ENCODE measurements at regions not wholly inside any gene's neighbourhood (a gene's known extent, or its start where the extent isn't known, plus 50 kb on each side); places are given as distances from the start of the nearest gene placed in this dataset.

DNA sequence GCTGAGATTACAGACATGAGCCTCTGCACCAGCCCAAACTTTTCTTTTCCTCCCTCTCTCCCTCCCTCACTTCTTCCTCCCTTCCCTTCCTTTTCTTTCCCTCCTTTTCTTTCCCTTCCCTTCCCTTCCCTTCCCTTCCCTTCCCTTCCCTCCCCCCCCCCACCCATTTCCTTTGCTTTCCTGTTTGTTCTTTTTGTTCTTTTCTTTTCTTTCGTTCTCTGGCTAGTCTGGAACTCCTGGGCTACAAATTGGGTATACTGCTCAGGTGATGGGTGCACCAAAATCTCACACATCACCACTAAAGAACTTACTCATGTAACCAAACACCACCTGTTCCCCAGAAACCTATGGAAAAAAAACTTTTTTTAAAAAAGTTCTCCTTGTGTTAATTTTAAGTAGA is 174.8 kb upstream of the CHODL start:
- no peak overlapping the region for H3K4me3 ChIP-seq (ENCODE audit: low read depth, low read length)
- no peak for TF ChIP-seq CTCF (IDR thresholded peaks at IDR 0.05; ENCODE audit: low read depth, low read length)

DNA sequence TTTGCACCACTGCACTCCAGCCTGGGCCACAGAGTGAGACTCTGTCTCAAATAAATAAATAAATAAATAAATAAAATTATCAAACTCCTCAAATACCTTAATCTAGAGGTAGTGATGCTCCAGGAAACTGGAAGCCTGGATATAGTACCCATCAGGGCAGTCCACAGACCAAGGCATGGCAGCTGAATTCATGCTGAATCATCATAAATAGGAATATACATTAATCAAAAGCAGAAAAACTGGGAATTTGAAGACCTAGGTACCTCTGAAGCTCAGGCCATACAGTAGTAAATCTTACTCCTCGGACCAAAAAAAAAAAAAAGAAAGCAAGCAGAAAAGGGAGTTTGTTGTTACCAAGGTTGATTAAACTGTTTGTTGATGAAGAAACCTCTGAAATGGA is 184.2 kb upstream of the CHODL start:
- TF ChIP-seq CTCF (IDR thresholded peaks at IDR 0.05; ENCODE audit: low read depth, low read length): no peak

DNA sequence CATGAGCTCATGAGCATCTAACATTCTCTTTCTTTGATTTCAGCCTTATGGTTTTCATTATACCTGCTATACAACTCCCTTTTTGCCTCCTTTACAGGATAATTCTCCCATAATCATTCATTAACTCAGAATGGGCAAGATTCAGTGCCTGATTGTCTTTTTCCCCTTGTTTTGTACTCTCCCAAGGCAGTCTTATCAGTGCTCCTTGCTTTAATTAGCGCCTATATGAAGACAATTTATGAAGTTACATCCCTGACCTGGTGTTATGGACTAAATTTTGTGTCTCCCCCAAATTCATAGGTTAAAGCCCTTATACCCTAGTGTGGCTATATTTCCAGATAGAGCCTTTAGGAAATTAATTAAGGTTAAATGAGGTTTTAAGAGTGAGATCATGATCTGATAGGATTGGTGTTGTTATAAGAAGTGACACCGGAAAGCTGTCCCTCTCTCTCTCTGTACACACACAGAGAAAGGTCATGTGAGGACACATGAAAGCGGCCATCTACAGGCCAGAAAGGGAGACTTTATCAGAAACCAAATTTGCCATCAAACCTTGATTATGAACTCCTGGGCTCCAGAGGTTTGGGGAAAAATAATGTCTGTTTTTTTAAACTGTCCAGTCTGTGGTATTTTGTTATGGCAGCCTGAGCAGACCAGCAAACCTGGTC is 185.8 kb upstream of the CHODL start:
- H3K4me3 ChIP-seq (ENCODE audit: low read depth, low read length): no peak overlapping the region
- TF ChIP-seq CTCF (IDR thresholded peaks at IDR 0.05; ENCODE audit: low read depth, low read length): no peak

More for the DNA sequence above, 184.2 kb upstream of the CHODL start:
- no peak overlapping the region for H3K4me3 ChIP-seq (ENCODE audit: low read depth, low read length)

DNA sequence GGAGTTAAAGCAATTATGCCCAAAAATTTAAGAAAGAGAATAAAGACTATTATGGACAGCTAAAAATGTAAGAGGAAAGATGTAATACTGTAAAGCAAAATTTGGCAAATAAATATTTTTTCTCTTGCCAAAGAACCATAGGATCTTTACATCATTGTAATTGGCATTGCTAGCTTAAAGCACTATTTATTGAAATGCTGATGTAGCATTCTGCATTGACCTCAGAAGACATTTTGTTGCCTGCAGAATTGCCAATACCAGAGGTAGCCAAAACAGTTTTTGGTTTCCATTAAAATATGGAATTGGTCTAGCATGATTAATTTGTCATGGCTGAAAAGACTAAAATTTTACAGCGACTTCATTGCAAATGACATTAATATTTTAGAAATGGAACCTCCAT is 191.5 kb upstream of the CHODL start:
- TF ChIP-seq CTCF (IDR thresholded peaks at IDR 0.05; ENCODE audit: low read depth, low read length): no peak
- H3K4me3 ChIP-seq (ENCODE audit: low read depth, low read length): no peak overlapping the region

- no peak overlapping the region for H3K4me3 ChIP-seq (ENCODE audit: low read depth, low read length)
- no peak for TF ChIP-seq CTCF (IDR thresholded peaks at IDR 0.05; ENCODE audit: low read depth, low read length)
These were observed 195.2 kb upstream of the CHODL start for GRCh38 chr21:18049461-18049860.

GRCh38 chr21:18041012-18041411 is 203.6 kb upstream of the CHODL start:
- H3K4me3 ChIP-seq (ENCODE audit: low read depth, low read length): no peak overlapping the region
- no peak for TF ChIP-seq CTCF (IDR thresholded peaks at IDR 0.05; ENCODE audit: low read depth, low read length)

DNA sequence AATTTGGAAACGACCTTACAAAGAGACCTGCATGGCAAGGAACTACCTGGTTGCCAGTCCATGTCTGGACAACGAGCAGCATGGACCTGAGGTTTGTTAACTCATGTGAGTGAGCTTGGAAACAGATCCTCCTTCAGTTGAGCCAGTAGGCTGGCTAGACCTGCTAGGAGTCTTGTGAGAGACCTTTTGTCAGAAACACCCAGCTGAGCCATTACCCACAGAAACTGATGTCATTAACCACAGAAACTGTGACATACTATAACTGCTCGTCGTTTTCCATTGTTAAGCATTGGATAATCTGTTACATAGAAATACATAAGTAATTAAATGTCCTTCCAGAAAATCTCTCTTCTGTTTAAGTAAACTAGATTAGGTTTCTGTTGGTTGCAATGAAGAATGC is 211.1 kb upstream of the C21orf91 start:
- TF ChIP-seq CTCF (IDR thresholded peaks at IDR 0.05; ENCODE audit: low read depth, low read length): no peak
- H3K4me3 ChIP-seq (ENCODE audit: low read depth, low read length): no peak overlapping the region
